DND-41 (cell line): ENCODE measurements at regions not wholly inside any gene's neighbourhood (a gene's known extent, or its start where the extent isn't known, plus 50 kb on each side); places are given as distances from the start of the nearest gene placed in this dataset.

Source experiments
- ATAC-seq: fragments of 200-7000 bp; cut with Tn5 transposase; 3 replicates; pipeline ENCODE4 v1.9.1; 2021; ENCODE audit warnings: low read depth; ENCODE audit not compliant: insufficient read depth
- DNase-seq: peaks from one replicate; pipeline ENCODE4 v3.0.0-alpha.2; 2020
- H2AFZ ChIP-seq: 2 replicates; pipeline ENCODE4 v1.6.0; 2012; ENCODE audit warnings: low read depth, low read length
- H3K27ac ChIP-seq: 2 replicates; pipeline ENCODE4 v1.5.1; 2012; ENCODE audit warnings: low read length, inconsistent platforms
- H3K27me3 ChIP-seq: fragments of 200-600 bp; sonication (generic); 2 replicates; pipeline ENCODE4 v1.6.0; 2012; ENCODE audit warnings: low read length, mild to moderate bottlenecking, inconsistent platforms; ENCODE audit not compliant: insufficient read depth, poor library complexity
- H3K36me3 ChIP-seq: 2 replicates; pipeline ENCODE4 v1.5.1; 2012; ENCODE audit warnings: low read length, inconsistent platforms; ENCODE audit not compliant: insufficient read depth
- H3K4me1 ChIP-seq: 2 replicates; pipeline ENCODE4 v1.5.1; 2012; ENCODE audit warnings: mild to moderate bottlenecking, low read length; ENCODE audit not compliant: insufficient read depth
- H3K4me2 ChIP-seq: 2 replicates; pipeline ENCODE4 v1.6.0; 2012; ENCODE audit warnings: mild to moderate bottlenecking, moderate library complexity, low read length, inconsistent platforms; ENCODE audit not compliant: insufficient read depth
- H3K4me3 ChIP-seq, 2 experiments: fragments of 200-600 bp in 1 of 2; shearing (Covaris generic) in 1 of 2; 2 replicates each; pipeline ENCODE4 v1.5.1; 2012 to 2016; ENCODE audit warnings: inconsistent platforms in 2 of 2, low read length in 2 of 2, mild to moderate bottlenecking in 2 of 2, low read depth in 1 of 2, moderate library complexity in 1 of 2
- H3K79me2 ChIP-seq: 2 replicates; pipeline ENCODE4 v1.6.0; 2012; ENCODE audit warnings: low read length, inconsistent platforms; ENCODE audit not compliant: insufficient read depth
- H3K9ac ChIP-seq: 2 replicates; pipeline ENCODE4 v1.6.0; 2012; ENCODE audit warnings: low read depth, mild to moderate bottlenecking, inconsistent platforms, low read length, moderate library complexity
- H3K9me3 ChIP-seq: 2 replicates; pipeline ENCODE4 v1.5.1; 2012; ENCODE audit warnings: low read length, moderate library complexity, mild to moderate bottlenecking, inconsistent platforms; ENCODE audit not compliant: insufficient read depth, severe bottlenecking
- H4K20me1 ChIP-seq: 2 replicates; pipeline ENCODE4 v1.6.0; 2012; ENCODE audit warnings: low read length; ENCODE audit not compliant: insufficient read depth
- CTCF ChIP-seq: IDR thresholded peaks from 2 replicates; pipeline ENCODE4 v1.5.1; 2012; ENCODE audit warnings: borderline replicate concordance, low read length, moderate library complexity, mild to moderate bottlenecking; ENCODE audit not compliant: poor library complexity, severe bottlenecking; ENCODE audit errors: extremely low read depth
- EZH2 ChIP-seq: IDR thresholded peaks from 3 replicates; pipeline ENCODE4 v1.6.1; 2012; ENCODE audit warnings: borderline replicate concordance, low read depth, mild to moderate bottlenecking, moderate library complexity, low read length, inconsistent platforms; ENCODE audit not compliant: severe bottlenecking

GRCh38 chr6:51336185-51336584 lies 517.5 kb downstream of the TFAP2B start:
- Histone ChIP-seq H3K4me3 (no peak overlapping the region), H3K27me3 (no peaks in the 10 kb centered on the region), H3K9ac (no peak overlapping the region), H3K4me1 (peaks cover under 1% of the 10 kb centered on the region; the same call in 1 of the 2 replicates), H3K27ac (no peak overlapping the region), H3K4me2 (no peak overlapping the region), H3K36me3 (no peaks in the 10 kb centered on the region), H3K79me2 (no peaks in the 10 kb centered on the region), H2AFZ (no peak overlapping the region), H4K20me1 (no peaks in the 10 kb centered on the region), H3K9me3 (no peaks in the 10 kb centered on the region)
- no peak for TF ChIP-seq CTCF
- no peak for TF ChIP-seq EZH2
- DNase-seq, result no peak
- ATAC-seq, result no peak

DNA sequence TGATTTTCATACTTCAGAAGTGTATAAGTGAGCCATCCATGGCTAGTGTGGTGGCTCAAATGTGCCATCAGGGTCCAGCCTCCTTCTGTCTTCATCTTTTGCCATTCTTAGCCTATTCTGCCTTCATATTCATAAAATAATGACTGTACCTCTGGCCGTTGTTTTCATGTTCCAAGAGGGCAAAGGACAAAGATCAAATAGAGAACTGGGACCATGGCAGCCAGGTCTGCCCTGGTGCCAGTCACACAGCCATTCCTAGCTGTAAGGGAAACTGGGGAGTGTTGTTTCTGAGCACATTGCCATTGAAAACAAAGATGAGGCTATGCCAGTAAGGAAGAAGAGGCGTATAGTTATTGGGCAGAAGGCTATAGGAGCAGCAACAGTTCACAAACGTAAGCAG lies 518.6 kb downstream of the TFAP2B start:
- H3K4me2 ChIP-seq, result no peak overlapping the region
- ATAC-seq (no peak), DNase-seq (no peak)
- TF ChIP-seq CTCF, result no peak
- TF ChIP-seq EZH2, result no peak
- no peaks in the 10 kb centered on the region for H3K4me1 ChIP-seq
- H3K9me3 ChIP-seq, result no peaks in the 10 kb centered on the region
- no peak overlapping the region for H2AFZ ChIP-seq
- H3K27ac ChIP-seq, result no peak overlapping the region
- H3K9ac ChIP-seq, result no peak overlapping the region
- no peaks in the 10 kb centered on the region for H3K36me3 ChIP-seq
- no peak overlapping the region for H3K4me3 ChIP-seq
- H3K27me3 ChIP-seq, result no peaks in the 10 kb centered on the region
- no peaks in the 10 kb centered on the region for H3K79me2 ChIP-seq
- no peaks in the 10 kb centered on the region for H4K20me1 ChIP-seq

- no peaks in the 10 kb centered on the region for H3K9me3 ChIP-seq
- H3K9ac ChIP-seq, result no peak overlapping the region
- H3K79me2 ChIP-seq, result no peaks in the 10 kb centered on the region
- DNase-seq (no peak), ATAC-seq (no peak)
- no peaks in the 10 kb centered on the region for H3K27me3 ChIP-seq
- no peak for TF ChIP-seq EZH2
- no peak overlapping the region for H3K4me3 ChIP-seq
- no peaks in the 10 kb centered on the region for H3K36me3 ChIP-seq
- no peak overlapping the region for H3K4me2 ChIP-seq
- H3K27ac ChIP-seq, result no peak overlapping the region
- H2AFZ ChIP-seq, result no peak overlapping the region
- H4K20me1 ChIP-seq, result no peaks in the 10 kb centered on the region
- H3K4me1 ChIP-seq, result no peaks in the 10 kb centered on the region
Observed at GRCh38 chr6:51339108-51339507, 520.4 kb downstream of the TFAP2B start.

- H3K27ac ChIP-seq, result no peak overlapping the region
- no peaks in the 10 kb centered on the region for H3K36me3 ChIP-seq
- no peaks in the 10 kb centered on the region for H3K79me2 ChIP-seq
- no peak overlapping the region for H2AFZ ChIP-seq
- no peaks in the 10 kb centered on the region for H3K9me3 ChIP-seq
- ATAC-seq, result peak; percentile 54; the same call in 1 of the 3 replicates
- no peaks in the 10 kb centered on the region for H3K27me3 ChIP-seq
- peak; percentile 10 for DNase-seq
- TF ChIP-seq CTCF (no peak), EZH2 (no peak)
- H3K4me3 ChIP-seq, result no peak overlapping the region
- H4K20me1 ChIP-seq, result no peaks in the 10 kb centered on the region
- H3K4me2 ChIP-seq, result no peak overlapping the region
- no peaks in the 10 kb centered on the region for H3K4me1 ChIP-seq
- H3K9ac ChIP-seq, result no peak overlapping the region
Observed at GRCh38 chr6:51339728-51340127, 521.1 kb downstream of the TFAP2B start.
